ENCODE measurements at regions not wholly inside any gene's neighbourhood (a gene's known extent, or its start where the extent isn't known, plus 50 kb on each side); places are given as distances from the start of the nearest gene placed in this dataset.

DNA sequence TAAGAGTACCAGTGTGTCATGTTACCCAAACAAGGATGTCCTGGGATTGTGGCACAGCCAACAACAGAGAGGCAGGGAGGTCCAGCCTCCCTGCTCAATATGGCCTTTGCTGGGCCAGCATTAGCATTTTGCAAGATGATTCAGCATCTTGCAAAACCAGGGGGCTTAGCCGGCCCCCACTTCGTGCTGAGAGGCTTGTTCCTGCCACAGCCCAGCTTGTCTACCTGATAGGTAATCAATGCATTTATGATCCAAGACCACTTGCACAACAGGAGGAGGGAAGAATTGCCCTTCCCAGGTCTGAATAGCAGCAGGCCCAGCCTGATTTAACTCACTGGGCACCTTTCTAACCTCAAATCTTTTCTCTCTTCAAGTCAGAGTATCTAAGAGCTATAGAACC, 189.0 kb upstream of the SYT13 start:
- TF ChIP-seq, protein P1, sequence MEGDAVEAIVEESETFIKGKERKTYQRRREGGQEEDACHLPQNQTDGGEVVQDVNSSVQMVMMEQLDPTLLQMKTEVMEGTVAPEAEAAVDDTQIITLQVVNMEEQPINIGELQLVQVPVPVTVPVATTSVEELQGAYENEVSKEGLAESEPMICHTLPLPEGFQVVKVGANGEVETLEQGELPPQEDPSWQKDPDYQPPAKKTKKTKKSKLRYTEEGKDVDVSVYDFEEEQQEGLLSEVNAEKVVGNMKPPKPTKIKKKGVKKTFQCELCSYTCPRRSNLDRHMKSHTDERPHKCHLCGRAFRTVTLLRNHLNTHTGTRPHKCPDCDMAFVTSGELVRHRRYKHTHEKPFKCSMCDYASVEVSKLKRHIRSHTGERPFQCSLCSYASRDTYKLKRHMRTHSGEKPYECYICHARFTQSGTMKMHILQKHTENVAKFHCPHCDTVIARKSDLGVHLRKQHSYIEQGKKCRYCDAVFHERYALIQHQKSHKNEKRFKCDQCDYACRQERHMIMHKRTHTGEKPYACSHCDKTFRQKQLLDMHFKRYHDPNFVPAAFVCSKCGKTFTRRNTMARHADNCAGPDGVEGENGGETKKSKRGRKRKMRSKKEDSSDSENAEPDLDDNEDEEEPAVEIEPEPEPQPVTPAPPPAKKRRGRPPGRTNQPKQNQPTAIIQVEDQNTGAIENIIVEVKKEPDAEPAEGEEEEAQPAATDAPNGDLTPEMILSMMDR (IDR thresholded peaks at IDR 0.05; ENCODE audit: low read length) = no peak
- TF ChIP-seq EZH2phosphoT487 (IDR thresholded peaks at IDR 0.05; ENCODE audit: low read length) = no peak

Measured in MM.1S (cell line).